Thyroid gland (tissue), 4 donors: ENCODE measurements at regions not wholly inside any gene's neighbourhood (a gene's known extent, or its start where the extent isn't known, plus 50 kb on each side); places are given as distances from the start of the nearest gene placed in this dataset.
A peak's percentile ranks its signal among the peaks of the same experiment; 100 is the strongest.

Experiments used
- DNase-seq, 2 donors: peaks; one replicate each; pipeline ENCODE4 v3.0.0-alpha.2; 2019
- H3K27ac ChIP-seq, 3 donors: fragments of 200-600 bp; sonication (generic); 1 replicate in 2 of 3; 2 replicates in 1 of 3; pipeline ENCODE4 v1.5.1; 2016 to 2019; ENCODE audit warnings: mild to moderate bottlenecking in 1 of 3, moderate library complexity in 1 of 3
- H3K27me3 ChIP-seq: fragments of 200-600 bp; sonication (generic); one replicate; pipeline ENCODE4 v1.5.1; 2019
- H3K36me3 ChIP-seq, 2 donors: fragments of 200-600 bp; sonication (generic); one replicate each; pipeline ENCODE4 v1.5.1; 2016 to 2019
- H3K4me1 ChIP-seq, 2 donors: fragments of 200-600 bp; sonication (generic); one replicate each; pipeline ENCODE4 v1.5.1; 2017 to 2019
- H3K4me3 ChIP-seq, 3 donors: fragments of 200-600 bp; sonication (generic); replicated peaks in 1 of 3; 1 replicate in 2 of 3; 2 replicates in 1 of 3; pipeline ENCODE4 v1.5.1; 2016; ENCODE audit warnings: mild to moderate bottlenecking in 1 of 3
- H3K9me3 ChIP-seq: fragments of 200-600 bp; sonication (generic); one replicate; pipeline ENCODE4 v1.5.1; 2017
- POLR2A ChIP-seq, 2 donors: fragments of 450-650 bp; IDR thresholded peaks; one replicate each; pipeline ENCODE4 v1.6.1; 2017; ENCODE audit warnings: antibody characterized with exemption in 2 of 2, mild to moderate bottlenecking in 2 of 2, moderate library complexity in 1 of 2
- whole genome bisulfite sequencing, 2 donors: methylation state at CpG; one replicate each; pipeline ENCODE4 v1.1.5; 2017; 5-methylcytosine and 5-hydroxymethylcytosine counted together
- intact Hi-C: fragments of 100-400 bp; cut with DNase I; formaldehyde crosslinking; loops from one replicate; pipeline ENCODE4 v1.15.1; 2023
- TF ChIP-seq, protein P1 (sequence below), 6 experiments: fragments of 200-600 bp in 3 of 6; fragments of 450-650 bp in 3 of 6; sonication (generic) in 3 of 6; IDR thresholded peaks; one replicate each; pipeline ENCODE4 v1.5.1; 2016 to 2019; ENCODE audit warnings: antibody characterized with exemption in 6 of 6, mild to moderate bottlenecking in 2 of 6, inconsistent platforms in 1 of 6, moderate library complexity in 1 of 6

DNA sequence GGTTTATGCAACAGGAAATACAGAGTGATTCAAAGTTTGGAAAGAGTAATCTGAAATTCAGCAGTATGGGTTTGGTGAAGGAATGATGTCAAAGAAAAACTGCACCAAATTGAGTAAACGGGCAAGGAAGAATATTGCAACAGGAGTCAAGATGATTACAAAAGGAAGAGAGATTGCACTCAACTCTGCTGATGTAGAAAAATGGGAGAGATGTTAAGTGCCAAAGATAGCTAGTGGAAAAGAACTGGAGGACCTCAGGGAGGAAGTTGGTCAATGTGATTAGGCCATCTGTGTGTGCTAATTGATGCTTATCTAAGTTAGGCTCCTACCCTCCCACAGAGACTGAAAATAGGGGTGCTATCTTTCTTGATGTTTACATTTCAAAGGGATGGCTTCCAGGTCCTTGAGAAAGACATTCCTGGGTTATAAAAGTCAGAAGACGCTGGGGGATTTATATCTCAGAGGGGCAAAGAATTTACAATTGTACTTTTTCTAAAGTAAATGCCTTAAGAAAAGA is 167.4 kb upstream of the FAM47A start:
- WGBS, 2 donors = 69 to 81% methylated on average over 2 of the region's 2 CpGs
- no peaks in the 10 kb centered on the region for H3K9me3 ChIP-seq
- intact Hi-C loops = no loop called here

DNA sequence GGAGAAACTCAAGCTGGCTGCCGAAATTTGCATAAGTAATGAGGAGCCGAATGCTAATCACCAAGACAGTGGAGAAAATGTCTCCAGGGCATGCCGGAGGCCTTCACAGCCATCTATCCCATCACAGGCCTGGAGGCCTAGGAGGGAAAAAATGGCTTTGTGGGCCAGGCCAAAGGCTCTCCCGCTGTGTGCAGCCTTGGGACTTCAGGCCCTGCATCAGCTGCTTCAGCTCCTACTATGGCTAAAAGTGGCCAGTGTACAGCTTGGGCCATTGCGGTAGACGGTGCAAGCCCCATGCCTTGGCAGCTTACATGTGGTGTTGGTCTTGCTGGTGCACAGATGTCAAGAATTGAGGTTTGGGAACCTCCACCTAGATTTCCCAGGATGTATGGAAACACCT is 162.6 kb upstream of the FAM47A start:
- no peaks in the 10 kb centered on the region for H3K9me3 ChIP-seq
- no peaks in the 10 kb centered on the region for H3K36me3 ChIP-seq
- no peak overlapping the region for H3K4me3 ChIP-seq
- no peak overlapping the region for H3K27ac ChIP-seq
- 94 to 97% methylated on average over 3 to 6 of the region's 6 CpGs for WGBS, 2 donors
- DNase-seq = no peak
- intact Hi-C loops = no loop called here
- H3K4me1 ChIP-seq = no peaks in the 10 kb centered on the region
- H3K27me3 ChIP-seq = no peaks in the 10 kb centered on the region
- no peak for TF ChIP-seq POLR2A (IDR thresholded peaks at IDR 0.05)
- TF ChIP-seq, protein P1, sequence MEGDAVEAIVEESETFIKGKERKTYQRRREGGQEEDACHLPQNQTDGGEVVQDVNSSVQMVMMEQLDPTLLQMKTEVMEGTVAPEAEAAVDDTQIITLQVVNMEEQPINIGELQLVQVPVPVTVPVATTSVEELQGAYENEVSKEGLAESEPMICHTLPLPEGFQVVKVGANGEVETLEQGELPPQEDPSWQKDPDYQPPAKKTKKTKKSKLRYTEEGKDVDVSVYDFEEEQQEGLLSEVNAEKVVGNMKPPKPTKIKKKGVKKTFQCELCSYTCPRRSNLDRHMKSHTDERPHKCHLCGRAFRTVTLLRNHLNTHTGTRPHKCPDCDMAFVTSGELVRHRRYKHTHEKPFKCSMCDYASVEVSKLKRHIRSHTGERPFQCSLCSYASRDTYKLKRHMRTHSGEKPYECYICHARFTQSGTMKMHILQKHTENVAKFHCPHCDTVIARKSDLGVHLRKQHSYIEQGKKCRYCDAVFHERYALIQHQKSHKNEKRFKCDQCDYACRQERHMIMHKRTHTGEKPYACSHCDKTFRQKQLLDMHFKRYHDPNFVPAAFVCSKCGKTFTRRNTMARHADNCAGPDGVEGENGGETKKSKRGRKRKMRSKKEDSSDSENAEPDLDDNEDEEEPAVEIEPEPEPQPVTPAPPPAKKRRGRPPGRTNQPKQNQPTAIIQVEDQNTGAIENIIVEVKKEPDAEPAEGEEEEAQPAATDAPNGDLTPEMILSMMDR (IDR thresholded peaks at IDR 0.05) = no peak

More for the DNA sequence above, 167.4 kb upstream of the FAM47A start:
- no peak overlapping the region for H3K27ac ChIP-seq
- DNase-seq = no peak
- no peaks in the 10 kb centered on the region for H3K27me3 ChIP-seq
- H3K4me1 ChIP-seq = no peaks in the 10 kb centered on the region
- no peak overlapping the region for H3K4me3 ChIP-seq
- TF ChIP-seq, protein P1 (IDR thresholded peaks at IDR 0.05) = no peak
- TF ChIP-seq POLR2A (IDR thresholded peaks at IDR 0.05) = no peak
- H3K36me3 ChIP-seq = no peaks in the 10 kb centered on the region

DNA sequence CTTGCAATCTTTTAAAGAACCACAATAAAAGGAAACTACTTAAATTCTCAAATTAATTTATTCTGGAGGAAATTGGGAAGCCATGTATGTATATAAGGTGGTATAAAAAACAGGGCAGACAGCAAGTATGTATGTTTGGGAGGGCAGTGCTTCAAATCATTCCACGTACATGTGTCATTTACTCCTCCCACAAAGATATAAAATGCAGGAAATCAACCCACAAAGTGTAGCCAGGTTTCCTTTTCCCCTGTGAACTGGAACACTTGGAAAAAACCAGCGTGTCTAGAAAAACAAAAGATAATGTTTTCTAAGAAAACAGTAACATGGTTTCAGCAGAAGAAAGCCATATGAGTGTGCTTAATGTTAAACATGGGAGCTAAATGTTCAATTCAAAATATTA is 156.7 kb upstream of the FAM47A start:
- WGBS, 2 donors = 6 to 28% methylated on average over 2 of the region's 2 CpGs
- H3K36me3 ChIP-seq = no peaks in the 10 kb centered on the region
- H3K4me1 ChIP-seq = no peaks in the 10 kb centered on the region
- no peak overlapping the region for H3K4me3 ChIP-seq
- peak overlapping the region in 1 of 3 donors; percentile 9 for H3K27ac ChIP-seq
- TF ChIP-seq, protein P1 (IDR thresholded peaks at IDR 0.05) = no peak
- no peak for DNase-seq
- intact Hi-C loops = no loop called here
- H3K27me3 ChIP-seq = no peaks in the 10 kb centered on the region
- H3K9me3 ChIP-seq = no peaks in the 10 kb centered on the region

DNA sequence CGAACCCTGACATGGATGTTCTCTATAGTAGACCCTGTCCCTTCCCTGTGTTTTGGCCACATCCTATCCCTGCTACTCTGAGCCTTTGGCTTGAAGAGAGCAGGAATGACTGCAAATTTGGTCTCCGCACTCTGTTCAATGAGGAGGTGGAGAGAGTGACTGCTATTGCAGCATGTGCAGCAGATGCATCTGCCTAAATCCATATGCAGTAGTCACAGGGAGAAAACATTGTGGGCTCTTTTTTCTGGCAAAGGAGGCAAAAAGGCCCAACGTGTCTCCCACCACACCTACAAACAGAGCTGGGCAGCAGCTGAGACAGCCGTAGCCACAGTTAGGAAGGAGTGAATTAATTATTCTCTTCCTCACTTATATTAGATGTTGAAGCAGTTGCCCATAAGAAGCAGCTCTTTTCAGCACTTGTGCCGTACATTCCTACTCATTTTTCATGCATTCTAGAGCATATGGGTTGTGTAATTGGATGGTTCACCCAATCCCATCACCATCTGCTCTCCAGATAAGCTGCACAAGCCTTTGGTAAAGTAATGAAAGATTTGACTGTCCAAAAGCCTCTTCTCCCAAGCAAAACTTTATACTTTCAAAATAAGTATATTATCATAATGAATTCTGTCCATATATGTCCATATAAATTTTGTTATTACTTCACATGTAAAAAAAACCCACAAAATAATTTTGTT is 147.9 kb upstream of the FAM47A start:
- Histone ChIP-seq H3K4me3 (no peak overlapping the region), H3K4me1 (no peaks in the 10 kb centered on the region), H3K27me3 (no peaks in the 10 kb centered on the region), H3K27ac (no peak overlapping the region), H3K9me3 (no peaks in the 10 kb centered on the region), H3K36me3 (no peaks in the 10 kb centered on the region)
- intact Hi-C loops = no loop called here
- TF ChIP-seq, protein P1 (IDR thresholded peaks at IDR 0.05) = no peak
- TF ChIP-seq POLR2A (IDR thresholded peaks at IDR 0.05) = no peak
- 73 to 77% methylated on average over 4 to 5 of the region's 5 CpGs for WGBS, 2 donors
- DNase-seq = no peak

DNA sequence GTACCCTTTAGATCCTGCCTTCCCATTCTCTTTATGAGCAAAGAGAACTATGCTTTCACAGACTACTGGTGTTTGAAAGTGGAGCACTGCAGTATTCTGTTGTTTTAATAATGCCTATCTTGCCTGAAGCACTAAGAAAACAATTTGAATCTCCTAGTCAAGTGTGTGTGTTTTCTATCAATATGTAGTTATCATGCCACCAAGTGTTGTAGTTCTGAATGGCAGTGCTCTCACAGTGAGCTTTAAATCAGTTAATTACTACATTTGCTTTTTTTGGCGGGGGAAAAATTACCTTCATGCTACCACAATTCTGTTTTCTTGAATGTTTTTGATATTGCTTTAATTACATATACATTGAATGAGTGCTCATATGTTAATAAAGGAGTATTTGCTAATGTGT is 143.6 kb upstream of the FAM47A start:
- no peaks in the 10 kb centered on the region for H3K27me3 ChIP-seq
- H3K36me3 ChIP-seq = no peaks in the 10 kb centered on the region
- 0% methylated on average over 1 of the region's 1 CpG for WGBS, 2 donors
- no peak for DNase-seq
- H3K4me1 ChIP-seq = no peaks in the 10 kb centered on the region
- no peaks in the 10 kb centered on the region for H3K9me3 ChIP-seq
- TF ChIP-seq, protein P1 (IDR thresholded peaks at IDR 0.05) = peak in 4 of 6 experiments; percentile 25 to 70 (median 52)
- TF ChIP-seq POLR2A (IDR thresholded peaks at IDR 0.05) = no peak
- H3K4me3 ChIP-seq = no peak overlapping the region
- intact Hi-C loops = no loop called here
- no peak overlapping the region for H3K27ac ChIP-seq
